HCT116 (cell line): ENCODE measurements at regions not wholly inside any gene's neighbourhood (a gene's known extent, or its start where the extent isn't known, plus 50 kb on each side); places are given as distances from the start of the nearest gene placed in this dataset.

ENCODE experiments used
- CTCF ChIP-seq, 3 experiments: fragments of 200-600 bp in 1 of 3; sonication (generic) in 1 of 3; IDR thresholded peaks in 2 of 3; conservative IDR thresholded peaks in 1 of 3; 2 replicates each; pipeline ENCODE4 v1.5.1; 2012 to 2017; ENCODE audit warnings: low read depth in 2 of 3, low read length in 2 of 3, antibody characterized with exemption in 1 of 3, borderline replicate concordance in 1 of 3, control low read depth in 1 of 3, mild to moderate bottlenecking in 1 of 3, mixed read lengths in 1 of 3, mixed run types in 1 of 3, moderate library complexity in 1 of 3; ENCODE audit not compliant: insufficient read depth in 1 of 3
- EZH2 ChIP-seq: fragments of 200-600 bp; sonication (generic); IDR thresholded peaks from 2 replicates; pipeline ENCODE4 v1.6.1; 2017; ENCODE audit warnings: antibody characterized with exemption, mixed run types
- EZH2phosphoT487 ChIP-seq: fragments of 200-600 bp; IDR thresholded peaks from 2 replicates; pipeline ENCODE4 v1.6.1; 2018; ENCODE audit warnings: antibody characterized with exemption, borderline replicate concordance
- JUND ChIP-seq: IDR thresholded peaks from 2 replicates; pipeline ENCODE4 v1.6.1; 2012
- MAX ChIP-seq: IDR thresholded peaks from 2 replicates; pipeline ENCODE4 v1.6.1; 2012
- POLR2A ChIP-seq: IDR thresholded peaks from 2 replicates; pipeline ENCODE4 v1.7.0; 2011; ENCODE audit warnings: borderline replicate concordance; ENCODE audit not compliant: insufficient read depth, insufficient read length; ENCODE audit errors: extremely low read depth
- POLR2AphosphoS5 ChIP-seq: IDR thresholded peaks from 2 replicates; pipeline ENCODE4 v1.6.1; 2011; ENCODE audit warnings: mild to moderate bottlenecking, low read depth, low read length, moderate library complexity
- REST ChIP-seq: IDR thresholded peaks from 2 replicates; pipeline ENCODE4 v1.6.1; 2012; ENCODE audit warnings: low read depth
- SP1 ChIP-seq: IDR thresholded peaks from 2 replicates; pipeline ENCODE4 v1.6.1; 2012; ENCODE audit warnings: low read depth
- TCF7L2 ChIP-seq: IDR thresholded peaks from 2 replicates; pipeline ENCODE4 v1.7.0; 2011; ENCODE audit warnings: borderline replicate concordance, inconsistent platforms; ENCODE audit not compliant: insufficient read depth, insufficient read length; ENCODE audit errors: extremely low read depth
- YY1 ChIP-seq: IDR thresholded peaks from 2 replicates; pipeline ENCODE4 v1.6.1; 2011; ENCODE audit warnings: low read length, low read depth, moderate library complexity, mild to moderate bottlenecking; ENCODE audit not compliant: insufficient replicate concordance; ENCODE audit errors: extremely low read depth

- no peak for TF ChIP-seq POLR2AphosphoS5
- no peak for TF ChIP-seq POLR2A
- TF ChIP-seq CTCF (IDR thresholded peaks at IDR 0.05 in 2 of 3, conservative IDR thresholded peaks at IDR 0.05 in 1 of 3; ENCODE audit: borderline replicate concordance in 1 of 3, insufficient read depth in 1 of 3, low read depth in 2 of 3, low read length in 2 of 3) = no peak
- no peak for TF ChIP-seq SP1
- TF ChIP-seq MAX = no peak
- no peak for TF ChIP-seq REST
- TF ChIP-seq YY1 = no peak
- TF ChIP-seq EZH2phosphoT487 = no peak
- no peak for TF ChIP-seq JUND
- no peak for TF ChIP-seq EZH2
- TF ChIP-seq TCF7L2 = no peak
These were observed 877.8 kb downstream of the FAT4 start for GRCh38 chr4:126192506-126192905.
